GM18526 (cell line): ENCODE measurements at regions not wholly inside any gene's neighbourhood (a gene's known extent, or its start where the extent isn't known, plus 50 kb on each side); places are given as distances from the start of the nearest gene placed in this dataset.

Experiments
- POLR2A ChIP-seq: IDR thresholded peaks from 3 replicates; pipeline ENCODE4 v1.6.1; 2011; ENCODE audit not compliant: insufficient read length; ENCODE audit errors: extremely low read depth

- TF ChIP-seq POLR2A, result no peak
These were observed 193.4 kb upstream of the ZMIZ1 start for GRCh38 chr10:78875331-78875877.

- TF ChIP-seq POLR2A, result no peak
These were observed 192.8 kb upstream of the ZMIZ1 start for GRCh38 chr10:78875932-78876331.

GRCh38 chr10:78876449-78876848, 192.3 kb upstream of the ZMIZ1 start:
- TF ChIP-seq POLR2A, result no peak

- no peak for TF ChIP-seq POLR2A
These were observed 189.1 kb upstream of the ZMIZ1 start for GRCh38 chr10:78879621-78880020.

- no peak for TF ChIP-seq POLR2A
These were observed 182.6 kb upstream of the ZMIZ1 start for GRCh38 chr10:78886129-78886528.

GRCh38 chr10:78889536-78890063, 179.2 kb upstream of the ZMIZ1 start:
- no peak for TF ChIP-seq POLR2A

GRCh38 chr10:78890506-78890905, 178.3 kb upstream of the ZMIZ1 start:
- TF ChIP-seq POLR2A, result no peak

GRCh38 chr10:78891741-78892140, 177.0 kb upstream of the ZMIZ1 start:
- TF ChIP-seq POLR2A, result no peak

GRCh38 chr10:78892338-78893176, 176.2 kb upstream of the ZMIZ1 start:
- no peak for TF ChIP-seq POLR2A

GRCh38 chr10:78893217-78893616, 175.5 kb upstream of the ZMIZ1 start:
- no peak for TF ChIP-seq POLR2A

GRCh38 chr10:78894089-78894840, 174.5 kb upstream of the ZMIZ1 start:
- TF ChIP-seq POLR2A, result no peak

GRCh38 chr10:78894841-78895195, 173.9 kb upstream of the ZMIZ1 start:
- no peak for TF ChIP-seq POLR2A

GRCh38 chr10:78895469-78895868, 173.3 kb upstream of the ZMIZ1 start:
- TF ChIP-seq POLR2A, result no peak

- TF ChIP-seq POLR2A, result no peak
These were observed 172.4 kb upstream of the ZMIZ1 start for GRCh38 chr10:78896159-78896928.
